HG03354 (cell line): ENCODE measurements at regions not wholly inside any gene's neighbourhood (a gene's known extent, or its start where the extent isn't known, plus 50 kb on each side); places are given as distances from the start of the nearest gene placed in this dataset.
"Not testable (repeated sequence)": the region's sequence is repeated elsewhere in the genome, so short reads cannot be mapped to it uniquely, and the experiment has no call there.

Experiments
- ATAC-seq: cut with Tn5 transposase; IDR thresholded peaks from one replicate; pipeline ENCODE4 v1.9.1; 2021; ENCODE audit warnings: mild to moderate bottlenecking; ENCODE audit not compliant: unreplicated experiment, poor library complexity, severe bottlenecking

DNA sequence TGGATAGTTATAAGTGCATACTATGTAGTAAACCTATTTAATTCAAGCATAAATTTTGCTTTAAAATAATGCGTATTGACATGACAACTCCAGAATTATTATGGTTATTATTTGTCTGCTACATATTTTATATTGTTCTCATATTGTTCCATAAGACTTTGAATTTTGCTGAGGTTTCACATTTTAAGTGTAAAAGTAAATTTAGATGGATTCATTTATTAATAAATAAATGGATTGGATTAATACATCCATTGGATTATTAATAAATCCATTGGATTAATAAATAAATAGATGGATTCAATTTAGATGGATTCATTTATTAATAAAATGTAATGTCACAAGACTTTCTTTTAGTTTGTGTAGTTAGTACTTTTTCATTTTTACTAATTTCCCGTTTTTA is 1768.0 kb upstream of the PCDH10 start:
- ATAC-seq = no peak

- no peak for ATAC-seq
Measured at GRCh38 chr4:131382839-131383238, 1766.3 kb upstream of the PCDH10 start.

GRCh38 chr4:131388277-131388676 is 1760.8 kb upstream of the PCDH10 start:
- no peak for ATAC-seq

- ATAC-seq = no peak
Measured at GRCh38 chr4:131408102-131408501, 1741.0 kb upstream of the PCDH10 start.

DNA sequence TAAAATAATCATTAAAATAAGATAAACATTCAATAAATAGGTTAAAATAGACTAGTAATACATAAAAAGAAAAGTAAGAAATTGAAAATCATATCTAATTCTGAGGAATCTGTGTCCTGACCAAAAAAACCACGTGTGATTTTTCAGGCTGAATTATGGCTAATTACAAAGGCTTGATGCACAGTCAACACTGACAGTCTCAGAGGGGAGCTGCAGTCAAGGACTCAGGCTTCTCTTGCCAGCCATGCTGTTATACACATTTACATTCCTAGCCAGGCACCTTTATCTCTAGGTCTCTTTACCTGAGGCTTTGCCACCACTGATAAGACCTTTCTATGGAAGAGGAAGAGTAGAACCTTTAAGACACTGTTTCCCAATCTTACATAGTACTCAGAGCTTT is 1737.7 kb upstream of the PCDH10 start:
- ATAC-seq = no peak

DNA sequence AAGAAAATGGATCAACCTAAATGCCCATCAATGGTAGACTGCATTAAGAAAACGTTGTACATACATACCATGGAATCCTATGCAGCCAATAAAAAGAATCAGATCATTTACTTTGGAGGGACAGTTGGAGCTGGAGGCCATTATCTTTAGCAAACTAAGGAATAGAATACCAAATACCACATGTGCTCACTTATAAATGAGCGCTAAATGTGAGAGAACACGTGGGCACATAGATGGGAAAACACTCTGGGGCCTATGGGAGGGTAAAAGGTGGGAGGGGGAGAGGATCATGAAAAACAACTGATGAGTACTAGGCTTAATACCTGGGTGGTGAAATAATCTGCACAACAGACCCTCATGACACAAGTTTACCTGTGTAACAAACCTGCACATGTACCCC is 1729.9 kb upstream of the PCDH10 start:
- ATAC-seq = no peak

DNA sequence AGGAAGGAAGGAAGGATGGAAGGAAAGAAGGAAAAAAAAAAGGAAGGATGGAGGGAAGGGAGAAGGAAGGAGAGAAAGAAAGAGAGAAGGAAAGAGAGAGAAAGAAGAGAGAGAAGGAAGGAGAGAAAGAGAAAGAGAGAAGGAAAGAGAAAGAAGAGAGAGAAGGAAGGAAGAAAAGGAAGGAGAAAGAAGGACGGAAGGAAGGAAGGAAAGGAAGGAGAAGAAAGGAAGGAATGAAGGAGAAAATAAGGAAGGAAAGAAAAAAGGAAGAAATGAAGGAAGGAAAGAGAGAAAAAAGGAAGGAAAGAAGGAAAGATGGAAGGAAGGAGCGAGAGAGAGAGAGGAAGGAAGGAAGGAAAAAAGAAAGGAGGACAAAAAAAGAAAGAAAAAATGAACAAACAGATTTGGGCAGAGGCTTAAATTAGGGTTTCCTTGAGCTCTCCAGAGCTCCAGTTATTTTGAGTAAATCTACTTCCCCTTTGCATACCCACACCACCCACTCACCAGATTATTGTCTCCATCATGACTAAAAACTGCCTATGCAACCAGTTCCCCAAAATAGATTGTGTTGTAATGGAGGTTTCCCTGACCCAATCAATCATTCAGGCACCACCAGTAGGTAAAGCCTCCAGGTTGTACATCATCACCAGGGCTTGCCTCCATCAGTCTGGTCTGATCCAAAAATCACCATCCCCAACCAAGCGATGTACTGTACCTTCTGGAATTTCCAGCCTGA is 1722.9 kb upstream of the PCDH10 start:
- peak; percentile 50 for ATAC-seq

DNA sequence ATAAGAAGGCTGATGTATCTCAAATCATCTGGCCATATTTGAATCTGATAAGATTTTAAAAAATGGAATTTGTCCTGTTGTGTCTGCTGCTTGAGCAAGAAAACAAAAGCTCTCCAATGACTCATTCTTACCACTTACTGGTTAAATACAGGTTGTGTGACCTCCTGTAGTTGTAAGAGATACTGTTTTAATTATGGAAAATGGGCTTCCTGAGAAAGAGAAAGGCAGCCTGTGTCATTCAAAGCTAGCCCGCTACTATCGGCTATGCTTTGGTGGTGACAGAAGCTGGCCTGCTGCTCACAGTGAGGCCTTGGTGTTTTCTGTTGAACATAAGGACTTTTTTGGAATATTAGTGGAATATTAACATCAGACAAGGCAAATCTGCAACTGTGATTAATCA is 1722.1 kb upstream of the PCDH10 start:
- no peak for ATAC-seq

- ATAC-seq = no peak
Measured at GRCh38 chr4:131430302-131430701, 1718.8 kb upstream of the PCDH10 start.

DNA sequence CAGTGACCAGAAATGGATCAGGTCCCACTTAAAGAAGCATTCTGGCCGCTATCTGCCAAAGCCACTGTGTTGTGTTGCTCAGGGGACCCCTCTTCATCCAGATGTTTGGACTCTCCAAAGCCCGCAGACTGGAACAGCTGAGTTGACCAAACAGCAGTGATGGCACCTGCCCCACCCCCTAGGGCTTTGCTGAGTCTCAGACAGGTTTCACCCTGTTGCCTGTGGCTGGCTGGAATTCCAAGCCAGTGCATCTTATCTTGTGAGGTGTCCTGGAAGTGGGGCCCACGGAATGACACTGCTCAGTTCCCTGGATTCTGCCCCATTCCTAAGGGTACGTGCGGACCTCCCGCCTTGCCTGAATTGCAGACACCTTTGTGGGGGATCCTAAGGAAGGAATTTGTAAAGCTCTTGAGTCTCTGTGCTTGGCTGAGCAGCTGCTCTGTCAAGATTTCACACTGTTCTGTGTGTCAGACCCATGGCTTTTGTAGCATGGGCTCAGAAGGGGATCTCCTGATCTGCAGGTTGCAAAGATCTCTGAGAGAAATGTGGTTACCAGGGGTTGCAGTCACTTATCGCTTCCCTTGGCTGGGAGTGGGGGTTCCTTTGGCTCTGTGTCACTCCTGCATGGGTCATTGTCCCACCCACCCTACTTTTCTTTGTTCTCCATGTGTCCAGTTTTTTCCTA is 1707.9 kb upstream of the PCDH10 start:
- no peak for ATAC-seq

GRCh38 chr4:131447883-131448282 is 1701.2 kb upstream of the PCDH10 start:
- ATAC-seq = no peak

DNA sequence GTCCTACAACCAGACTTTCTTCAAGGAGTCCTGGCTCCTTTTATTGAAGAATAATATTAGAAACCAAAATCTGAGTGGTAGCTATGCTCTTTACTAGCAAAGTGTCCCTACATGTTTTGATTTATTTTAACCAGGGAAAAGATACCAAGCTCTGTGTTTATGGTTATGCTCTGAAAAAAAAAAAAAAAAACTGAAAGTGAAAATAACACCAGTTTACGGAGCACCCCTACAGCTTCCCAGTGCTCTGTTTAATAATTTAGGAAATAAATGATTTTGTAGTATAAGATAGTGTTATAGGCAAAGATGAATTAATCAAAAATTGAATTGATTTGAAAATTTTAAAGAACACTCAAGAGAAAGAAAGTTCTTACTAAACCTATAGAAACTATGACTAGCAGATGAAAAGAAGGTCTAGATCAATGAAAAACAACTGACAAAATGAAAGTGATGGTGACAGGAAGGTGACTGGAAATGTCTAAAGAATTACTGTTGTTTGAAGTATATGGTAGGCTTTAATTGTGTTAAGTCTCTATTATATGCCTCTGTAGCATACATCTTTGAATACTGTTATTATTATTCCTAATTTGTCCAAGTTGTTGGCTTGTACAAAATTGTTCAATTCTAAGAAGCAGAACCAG is 1698.4 kb upstream of the PCDH10 start:
- ATAC-seq = no peak

DNA sequence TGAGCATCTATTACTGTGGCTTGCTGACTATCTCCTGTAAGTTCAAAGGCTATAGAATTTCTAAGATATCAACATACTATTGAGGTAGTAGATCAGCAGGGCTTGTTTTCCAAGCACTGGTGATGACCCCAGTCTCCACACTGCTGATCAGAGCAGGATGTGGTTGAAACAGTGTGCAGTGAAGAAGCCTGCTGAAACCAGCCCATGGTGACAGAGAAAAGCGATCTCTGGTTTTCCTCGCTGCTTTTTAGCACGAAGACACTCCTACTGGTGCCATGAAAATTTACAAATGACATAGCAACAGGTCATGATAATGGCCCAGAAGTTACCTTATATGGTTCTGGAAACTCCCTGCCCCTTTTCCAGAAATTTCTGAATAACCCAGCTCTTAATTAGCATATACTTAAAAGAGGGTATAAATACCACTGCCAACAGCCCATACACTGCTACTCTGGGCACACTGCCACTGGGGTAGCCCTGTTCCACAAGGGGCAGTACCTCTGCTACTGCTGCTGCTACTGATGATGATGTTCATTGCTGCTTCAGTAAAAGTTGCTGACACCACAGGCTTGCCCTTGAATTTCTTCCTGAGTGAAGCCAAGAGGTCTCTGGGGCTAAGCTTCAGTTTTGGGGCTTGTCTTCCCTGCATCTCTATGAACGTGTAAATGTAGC is 1689.5 kb upstream of the PCDH10 start:
- ATAC-seq = no peak

- ATAC-seq = no peak
Measured at GRCh38 chr4:131470360-131470759, 1678.7 kb upstream of the PCDH10 start.

- ATAC-seq = no peak
Measured at GRCh38 chr4:131488772-131489171, 1660.3 kb upstream of the PCDH10 start.

GRCh38 chr4:131496211-131496610 is 1652.9 kb upstream of the PCDH10 start:
- ATAC-seq = not testable (repeated sequence)

GRCh38 chr4:131499141-131499873 is 1649.8 kb upstream of the PCDH10 start:
- ATAC-seq = no peak

GRCh38 chr4:131509521-131509920 is 1639.6 kb upstream of the PCDH10 start:
- ATAC-seq = no peak

- no peak for ATAC-seq
Measured at GRCh38 chr4:131526686-131527085, 1622.4 kb upstream of the PCDH10 start.

GRCh38 chr4:131531087-131531486 is 1618.0 kb upstream of the PCDH10 start:
- no peak for ATAC-seq
